ENCODE measurements at regions not wholly inside any gene's neighbourhood (a gene's known extent, or its start where the extent isn't known, plus 50 kb on each side); places are given as distances from the start of the nearest gene placed in this dataset.

DNA sequence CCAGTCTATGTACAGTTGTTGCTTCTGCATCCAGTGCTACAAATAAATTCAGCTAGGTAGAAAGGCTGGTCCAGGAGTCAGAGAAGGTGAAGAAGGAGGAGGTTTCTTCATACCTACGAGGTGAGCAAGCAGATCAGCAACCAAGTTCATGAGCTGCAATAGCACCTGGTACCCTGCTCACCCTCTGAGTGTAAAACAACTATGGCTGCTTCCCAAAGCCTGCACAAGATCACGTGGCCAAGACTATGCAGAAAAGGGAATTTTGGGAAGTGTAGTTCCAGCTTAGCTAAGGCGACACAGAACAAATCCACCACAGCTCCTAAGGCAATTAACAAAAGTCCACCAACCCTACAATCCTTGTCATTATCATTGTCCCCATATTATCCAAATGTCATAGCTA is 95.9 kb upstream of the AUTS2 start:
- intact Hi-C loops (cut with DNase I) = no loop called here
- Histone ChIP-seq H3K27ac (no peak overlapping the region), H3K27me3 (no peaks in the 10 kb centered on the region), H3K4me1 (no peaks in the 10 kb centered on the region), H3K9me3 (no peaks in the 10 kb centered on the region), H3K36me3 (no peaks in the 10 kb centered on the region), H3K4me3 (no peak overlapping the region), H3K9ac (ENCODE audit: low read depth in 2 of 2, low read length in 2 of 2) (no peak overlapping the region)
- TF ChIP-seq, protein P1, sequence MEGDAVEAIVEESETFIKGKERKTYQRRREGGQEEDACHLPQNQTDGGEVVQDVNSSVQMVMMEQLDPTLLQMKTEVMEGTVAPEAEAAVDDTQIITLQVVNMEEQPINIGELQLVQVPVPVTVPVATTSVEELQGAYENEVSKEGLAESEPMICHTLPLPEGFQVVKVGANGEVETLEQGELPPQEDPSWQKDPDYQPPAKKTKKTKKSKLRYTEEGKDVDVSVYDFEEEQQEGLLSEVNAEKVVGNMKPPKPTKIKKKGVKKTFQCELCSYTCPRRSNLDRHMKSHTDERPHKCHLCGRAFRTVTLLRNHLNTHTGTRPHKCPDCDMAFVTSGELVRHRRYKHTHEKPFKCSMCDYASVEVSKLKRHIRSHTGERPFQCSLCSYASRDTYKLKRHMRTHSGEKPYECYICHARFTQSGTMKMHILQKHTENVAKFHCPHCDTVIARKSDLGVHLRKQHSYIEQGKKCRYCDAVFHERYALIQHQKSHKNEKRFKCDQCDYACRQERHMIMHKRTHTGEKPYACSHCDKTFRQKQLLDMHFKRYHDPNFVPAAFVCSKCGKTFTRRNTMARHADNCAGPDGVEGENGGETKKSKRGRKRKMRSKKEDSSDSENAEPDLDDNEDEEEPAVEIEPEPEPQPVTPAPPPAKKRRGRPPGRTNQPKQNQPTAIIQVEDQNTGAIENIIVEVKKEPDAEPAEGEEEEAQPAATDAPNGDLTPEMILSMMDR (IDR thresholded peaks at IDR 0.05) = no peak
- DNase-seq = no peak

DNA sequence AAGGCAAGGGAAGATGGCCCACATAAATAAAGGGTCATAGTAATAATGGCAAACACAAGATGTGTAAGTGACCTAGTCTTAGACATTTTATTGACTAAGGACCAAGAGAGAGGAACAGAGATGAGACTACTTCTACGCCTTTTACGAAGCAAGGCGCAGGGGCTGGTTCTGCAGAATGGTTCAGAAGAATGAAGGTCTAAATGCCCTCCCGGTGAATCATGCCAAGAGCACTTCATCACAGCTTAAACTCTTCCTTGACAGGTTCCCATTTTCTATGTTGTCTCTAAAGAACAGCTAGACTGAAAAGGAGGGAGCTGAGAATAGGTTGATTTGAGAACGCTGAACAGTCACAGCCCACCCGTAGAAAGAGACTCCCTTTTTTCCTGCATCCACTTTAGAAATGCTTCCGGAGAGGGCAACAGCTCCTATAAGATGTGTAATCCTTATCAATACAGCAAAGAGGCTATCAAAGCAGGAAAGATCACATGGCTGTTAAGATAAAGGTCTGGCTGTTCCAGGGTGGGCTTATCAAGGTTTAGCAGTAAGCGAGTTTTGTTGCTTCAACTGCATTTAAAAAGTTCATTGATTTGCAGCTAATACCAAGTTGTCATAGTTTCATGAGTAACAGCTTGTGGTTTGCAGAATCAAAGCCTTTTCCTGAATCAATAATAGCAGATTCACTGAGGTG is 93.4 kb upstream of the AUTS2 start:
- intact Hi-C loops (cut with DNase I) = no loop called here
- DNase-seq = no peak
- no peak overlapping the region for H3K27ac ChIP-seq
- TF ChIP-seq, protein P1 (IDR thresholded peaks at IDR 0.05) = no peak
- H3K27me3 ChIP-seq = no peaks in the 10 kb centered on the region
- no peak overlapping the region for H3K4me3 ChIP-seq
- no peak overlapping the region for H3K9ac ChIP-seq (ENCODE audit: low read depth in 2 of 2, low read length in 2 of 2)
- H3K4me1 ChIP-seq = no peaks in the 10 kb centered on the region
- H3K36me3 ChIP-seq = no peaks in the 10 kb centered on the region
- H3K9me3 ChIP-seq = no peaks in the 10 kb centered on the region

DNA sequence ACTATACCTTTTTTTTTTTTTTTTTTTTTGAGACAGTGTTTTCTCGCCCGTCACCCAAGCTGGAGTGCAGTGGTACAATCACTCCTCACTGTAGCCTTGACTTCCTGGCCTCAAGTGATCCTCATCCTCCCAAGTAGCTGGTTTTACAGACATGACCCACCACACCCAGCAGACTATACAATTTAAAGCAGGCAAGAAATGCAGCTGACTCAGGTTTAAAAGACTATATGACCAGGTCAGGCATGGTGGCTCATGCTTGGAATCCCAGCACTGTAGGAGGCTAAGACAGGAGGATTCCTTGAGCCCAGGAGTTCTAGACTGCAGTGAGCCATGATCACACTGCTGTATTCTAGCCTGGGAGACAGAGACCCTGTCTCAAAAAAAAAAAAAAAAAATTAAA is 89.5 kb upstream of the AUTS2 start:
- no peaks in the 10 kb centered on the region for H3K9me3 ChIP-seq
- TF ChIP-seq, protein P1 (IDR thresholded peaks at IDR 0.05) = no peak
- no peak overlapping the region for H3K27ac ChIP-seq
- no peak overlapping the region for H3K9ac ChIP-seq (ENCODE audit: low read depth in 2 of 2, low read length in 2 of 2)
- H3K4me3 ChIP-seq = no peak overlapping the region
- no peaks in the 10 kb centered on the region for H3K36me3 ChIP-seq
- intact Hi-C loops (cut with DNase I) = no loop called here
- DNase-seq = no peak
- no peaks in the 10 kb centered on the region for H3K4me1 ChIP-seq
- H3K27me3 ChIP-seq = no peaks in the 10 kb centered on the region

DNA sequence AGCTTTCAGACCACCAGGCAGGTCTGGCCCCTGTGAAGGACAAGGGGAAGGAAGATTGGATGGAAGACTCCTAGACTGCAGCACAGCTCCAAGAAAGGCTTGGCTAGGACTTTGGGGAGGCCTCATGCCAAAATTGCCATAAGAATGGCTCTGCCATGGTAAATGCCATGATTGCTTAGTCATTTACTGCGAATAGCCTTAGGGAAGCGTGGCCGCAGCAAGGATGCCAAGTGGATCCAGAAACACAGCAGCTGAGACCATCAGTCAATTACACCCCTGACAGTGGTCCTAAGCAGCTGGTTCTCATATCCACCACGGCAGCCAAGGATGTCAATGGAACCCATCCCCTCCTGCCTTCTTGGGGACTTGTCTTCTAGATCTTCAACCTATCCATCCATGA is 88.2 kb upstream of the AUTS2 start:
- DNase-seq = no peak
- TF ChIP-seq, protein P1 (IDR thresholded peaks at IDR 0.05) = no peak
- no peaks in the 10 kb centered on the region for H3K36me3 ChIP-seq
- intact Hi-C loops (cut with DNase I) = no loop called here
- no peaks in the 10 kb centered on the region for H3K4me1 ChIP-seq
- H3K9ac ChIP-seq (ENCODE audit: low read depth in 2 of 2, low read length in 2 of 2) = no peak overlapping the region
- no peaks in the 10 kb centered on the region for H3K9me3 ChIP-seq
- no peak overlapping the region for H3K27ac ChIP-seq
- H3K4me3 ChIP-seq = no peak overlapping the region
- H3K27me3 ChIP-seq = no peaks in the 10 kb centered on the region

DNA sequence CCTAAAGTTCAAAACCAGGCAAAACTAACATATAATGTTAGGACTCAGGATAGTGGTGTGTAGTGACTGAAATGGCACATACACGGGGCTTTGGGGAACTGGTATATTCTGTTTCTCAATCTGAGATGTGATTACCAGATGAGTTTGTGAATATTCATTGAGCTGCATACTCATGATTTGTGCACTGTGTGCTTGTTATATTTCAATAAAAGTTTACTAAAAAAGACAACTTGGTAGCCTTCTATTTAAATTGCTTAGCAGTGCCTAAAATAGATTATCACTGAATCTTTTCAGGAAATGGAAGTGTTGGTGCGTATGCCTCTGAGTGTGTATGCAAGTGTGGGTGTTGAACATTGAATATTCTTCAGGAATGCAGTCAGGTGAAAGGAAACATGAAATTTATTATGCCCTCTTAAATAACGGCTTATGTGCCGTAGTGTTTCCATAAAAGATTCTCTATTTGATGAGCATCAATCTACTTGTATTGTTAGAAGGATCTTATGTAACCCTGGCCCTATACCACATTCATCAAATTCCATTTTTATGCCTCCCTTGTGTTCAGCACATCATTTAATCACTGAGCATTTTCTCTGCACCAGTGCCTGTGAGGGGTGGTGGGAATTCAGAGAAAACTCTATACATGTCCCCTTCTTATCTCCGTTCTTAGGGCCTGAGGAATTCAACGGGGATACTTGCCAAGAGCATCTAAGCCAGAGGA is 82.6 kb upstream of the AUTS2 start:
- H3K36me3 ChIP-seq = no peaks in the 10 kb centered on the region
- no peaks in the 10 kb centered on the region for H3K9me3 ChIP-seq
- no peak overlapping the region for H3K9ac ChIP-seq (ENCODE audit: low read depth in 2 of 2, low read length in 2 of 2)
- H3K27me3 ChIP-seq = no peaks in the 10 kb centered on the region
- H3K4me1 ChIP-seq = no peaks in the 10 kb centered on the region
- no peak for DNase-seq
- no peak overlapping the region for H3K4me3 ChIP-seq
- intact Hi-C loops (cut with DNase I) = no loop called here
- H3K27ac ChIP-seq = no peak overlapping the region
- TF ChIP-seq, protein P1 (IDR thresholded peaks at IDR 0.05) = no peak

Data from colonic mucosa (tissue), 4 donors.